KOPT-K1 (cell line): ENCODE measurements at regions not wholly inside any gene's neighbourhood (a gene's known extent, or its start where the extent isn't known, plus 50 kb on each side); places are given as distances from the start of the nearest gene placed in this dataset.

ENCODE experiments used
- H3K27ac ChIP-seq: fragments of 200-600 bp; sonication (generic); 2 replicates; pipeline ENCODE4 v1.5.1; 2016; ENCODE audit warnings: antibody characterized with exemption, mild to moderate bottlenecking, low read depth, low read length; ENCODE audit not compliant: poor library complexity, severe bottlenecking
- H3K36me3 ChIP-seq: fragments of 200-600 bp; sonication (generic); 2 replicates; pipeline ENCODE4 v1.5.1; 2017; ENCODE audit warnings: antibody characterized with exemption, mild to moderate bottlenecking, low read length, moderate library complexity; ENCODE audit not compliant: insufficient read depth
- H3K9me3 ChIP-seq: fragments of 200-600 bp; sonication (generic); 2 replicates; pipeline ENCODE4 v1.5.1; 2017; ENCODE audit warnings: antibody characterized with exemption, low read length, mild to moderate bottlenecking; ENCODE audit not compliant: insufficient read depth, poor library complexity, severe bottlenecking

DNA sequence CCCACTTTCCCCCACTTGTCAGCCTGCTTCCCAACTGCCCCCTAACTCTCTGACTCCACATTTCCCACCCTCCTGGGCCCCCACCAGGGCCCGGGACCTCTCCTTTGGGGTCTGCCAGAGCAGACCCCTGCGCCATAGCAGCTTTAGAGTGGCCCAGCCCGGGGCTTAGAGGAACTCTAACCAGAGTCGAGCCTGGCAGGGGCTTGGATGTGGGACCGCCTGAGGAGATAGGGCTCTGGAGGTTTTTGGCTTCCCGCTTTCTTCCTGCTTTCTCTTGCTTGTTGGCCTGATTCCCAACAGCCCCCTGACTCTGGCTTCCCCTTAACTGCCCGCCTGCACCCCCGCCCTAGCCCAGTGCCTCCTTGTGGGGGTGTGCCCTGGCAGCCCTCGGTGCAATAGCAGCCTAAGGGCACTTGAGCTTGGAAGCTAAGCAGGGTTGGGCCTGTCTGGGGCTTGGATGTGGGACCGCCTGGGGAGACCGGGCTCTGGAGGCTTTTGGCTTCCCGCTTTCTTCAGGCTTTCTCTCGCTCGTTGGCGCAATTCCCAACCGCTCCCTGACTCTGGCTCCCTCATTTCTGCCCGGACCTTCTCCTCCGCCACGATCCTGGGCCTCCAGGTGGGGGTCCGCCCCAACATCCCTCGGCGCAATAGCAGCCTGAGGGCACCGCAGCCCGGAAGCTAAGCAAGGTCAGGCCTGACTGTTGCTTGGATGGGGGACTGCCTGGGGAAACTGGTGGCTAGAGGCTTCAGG lies 2292.0 kb downstream of the TP53TG3F start:
- H3K9me3 ChIP-seq, result peaks cover 96% of the 10 kb centered on the region
- no peak overlapping the region for H3K27ac ChIP-seq
- H3K36me3 ChIP-seq, result no peaks in the 10 kb centered on the region

DNA sequence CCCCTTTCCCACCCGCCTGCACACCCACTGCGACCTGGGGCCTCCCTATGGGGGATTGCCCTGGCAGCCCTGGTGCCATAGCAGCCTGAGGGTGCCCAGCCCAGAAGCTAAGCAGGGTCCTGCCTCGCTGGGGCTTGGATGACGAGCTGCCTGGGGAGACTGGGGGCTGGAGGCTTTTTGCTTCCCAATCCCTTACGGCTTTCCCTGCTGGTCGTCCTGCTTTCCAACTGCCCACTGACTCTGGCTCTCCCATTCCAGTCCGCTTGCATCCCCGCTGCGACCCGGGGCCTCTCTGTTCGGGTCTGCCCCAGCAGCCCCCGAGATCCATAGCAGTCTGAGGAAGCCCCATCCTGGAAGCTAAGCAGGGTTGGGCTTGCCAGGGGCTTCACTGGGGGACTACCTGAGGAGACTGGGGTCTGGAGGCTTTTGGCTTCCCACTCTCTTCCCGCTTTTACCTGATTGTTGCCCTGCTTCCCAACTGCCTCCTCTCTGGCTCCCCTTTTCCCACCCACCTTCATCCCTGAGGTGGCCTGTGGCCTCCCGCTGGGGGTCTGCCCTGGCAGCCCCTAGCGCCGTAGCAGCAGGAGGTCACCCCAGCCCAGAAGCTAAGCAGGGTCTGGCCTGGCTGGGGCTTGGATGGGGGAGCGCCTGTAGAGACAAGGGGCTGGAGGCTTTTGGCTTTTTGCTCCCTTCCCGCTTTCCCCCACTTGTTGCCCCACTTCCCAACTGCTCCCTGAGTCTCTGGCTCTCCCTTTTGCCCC lies 2292.8 kb downstream of the TP53TG3F start:
- H3K27ac ChIP-seq, result no peak overlapping the region
- peaks cover 98% of the 10 kb centered on the region for H3K9me3 ChIP-seq
- no peaks in the 10 kb centered on the region for H3K36me3 ChIP-seq

- H3K9me3 ChIP-seq, result peaks cover 98% of the 10 kb centered on the region
- H3K27ac ChIP-seq, result no peak overlapping the region
- H3K36me3 ChIP-seq, result no peaks in the 10 kb centered on the region
Measured at GRCh38 chr16:35752773-35753558, 2293.6 kb downstream of the TP53TG3F start.

GRCh38 chr16:35753559-35754390 lies 2294.4 kb downstream of the TP53TG3F start:
- H3K36me3 ChIP-seq, result no peaks in the 10 kb centered on the region
- H3K27ac ChIP-seq, result no peak overlapping the region
- peaks cover 97% of the 10 kb centered on the region for H3K9me3 ChIP-seq

- no peaks in the 10 kb centered on the region for H3K36me3 ChIP-seq
- no peak overlapping the region for H3K27ac ChIP-seq
- H3K9me3 ChIP-seq, result peaks cover 97% of the 10 kb centered on the region
Measured at GRCh38 chr16:35754391-35755369, 2295.3 kb downstream of the TP53TG3F start.

GRCh38 chr16:35788381-35788780 lies 2329.0 kb downstream of the TP53TG3F start:
- no peak overlapping the region for H3K27ac ChIP-seq
- H3K36me3 ChIP-seq, result no peaks in the 10 kb centered on the region
- H3K9me3 ChIP-seq, result peaks cover 68% of the 10 kb centered on the region

- peaks cover 63% of the 10 kb centered on the region for H3K9me3 ChIP-seq
- H3K36me3 ChIP-seq, result no peaks in the 10 kb centered on the region
- H3K27ac ChIP-seq, result no peak overlapping the region
Measured at GRCh38 chr16:35792516-35793285, 2333.3 kb downstream of the TP53TG3F start.

DNA sequence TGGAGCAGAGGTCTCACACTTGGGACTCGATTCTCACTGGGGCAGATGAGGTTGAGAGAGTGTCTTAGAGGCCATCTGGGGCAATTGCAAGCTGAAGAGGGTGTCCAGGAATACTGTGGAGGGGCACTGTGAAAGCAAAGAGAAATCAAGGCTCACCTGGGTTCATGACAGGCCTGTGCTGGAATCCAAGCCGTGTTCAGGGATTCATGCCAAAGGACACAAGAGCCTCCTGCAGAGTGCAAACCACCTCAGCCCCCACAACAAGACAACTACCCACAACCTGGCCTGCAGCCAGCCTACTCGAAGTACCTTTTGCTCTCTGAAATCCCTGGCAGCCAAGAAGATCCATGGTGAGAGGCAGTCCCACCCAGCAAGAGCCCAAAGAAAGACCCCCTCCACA lies 2334.2 kb downstream of the TP53TG3F start:
- H3K36me3 ChIP-seq, result no peaks in the 10 kb centered on the region
- H3K27ac ChIP-seq, result no peak overlapping the region
- peaks cover 55% of the 10 kb centered on the region for H3K9me3 ChIP-seq

DNA sequence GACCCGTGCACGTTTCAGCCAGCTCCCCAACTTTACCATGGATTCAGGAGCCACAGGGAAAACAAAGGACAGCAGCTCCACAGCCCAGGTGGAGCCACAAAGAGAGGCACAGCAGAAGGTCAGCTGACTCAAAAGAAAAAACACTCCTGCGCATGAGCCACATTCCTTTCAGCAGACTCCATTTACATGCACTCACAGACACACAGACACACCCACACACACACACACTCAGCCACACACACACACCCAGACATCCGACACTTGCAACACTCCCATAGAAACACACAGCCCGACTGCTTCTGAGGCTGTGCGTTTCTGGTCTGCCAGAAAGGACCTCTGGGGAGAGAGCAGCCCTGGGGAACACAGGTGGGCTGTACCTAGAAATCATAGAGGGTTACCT lies 2335.5 kb downstream of the TP53TG3F start:
- no peaks in the 10 kb centered on the region for H3K36me3 ChIP-seq
- peaks cover 50% of the 10 kb centered on the region for H3K9me3 ChIP-seq
- H3K27ac ChIP-seq, result no peak overlapping the region

DNA sequence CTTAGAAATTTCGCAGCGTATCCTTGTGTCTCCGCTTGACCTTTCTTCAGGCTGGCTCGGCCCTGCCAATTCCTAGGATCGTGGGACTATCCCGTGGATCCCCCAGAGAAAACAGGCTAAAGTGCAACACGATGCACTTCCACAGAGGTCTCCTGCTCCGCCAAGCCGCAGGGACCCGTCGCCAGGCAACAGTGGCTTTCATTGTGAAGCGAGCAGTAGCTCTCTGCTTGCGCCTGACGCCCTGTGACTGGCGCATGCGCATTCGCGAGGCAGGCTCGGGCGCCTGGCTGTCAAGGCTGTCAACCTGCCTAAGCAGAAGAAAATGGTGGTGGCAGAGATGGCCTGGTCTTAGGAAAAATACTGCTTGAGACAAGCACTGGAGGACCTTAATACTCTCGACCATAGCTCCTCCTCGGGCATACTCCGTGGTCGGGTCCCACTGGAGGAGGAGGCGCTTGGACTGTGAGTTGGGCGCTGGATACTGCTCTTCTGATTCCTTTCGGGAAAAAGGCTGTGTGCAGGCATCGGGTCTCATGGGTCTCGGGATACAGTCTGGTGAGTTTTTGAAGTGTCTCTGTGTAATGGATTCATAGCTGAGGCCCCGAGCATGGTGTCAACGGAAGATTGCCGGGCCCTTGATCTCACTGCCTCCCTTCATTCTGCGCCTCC lies 2336.1 kb downstream of the TP53TG3F start:
- Histone ChIP-seq H3K36me3 (no peaks in the 10 kb centered on the region), H3K9me3 (peaks cover 44% of the 10 kb centered on the region)

DNA sequence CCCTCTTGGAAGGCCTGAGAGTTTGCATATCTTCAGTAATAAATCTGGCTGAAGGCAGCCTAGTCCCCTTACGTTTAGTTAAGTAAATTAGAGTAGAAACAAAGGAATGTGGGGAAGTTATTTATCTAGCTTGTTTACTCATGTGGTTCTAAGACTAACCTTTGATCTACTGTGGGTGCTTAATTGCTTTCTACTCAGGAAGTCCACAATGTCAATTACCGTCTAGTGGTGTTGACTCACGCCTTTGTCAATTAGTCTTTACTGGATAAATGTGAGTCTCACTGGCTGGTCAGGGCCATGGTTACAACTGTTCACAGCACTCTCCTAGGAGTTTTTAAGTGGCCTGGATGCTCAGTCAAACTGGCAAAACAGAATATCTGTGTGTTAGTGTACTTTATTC lies 2338.4 kb downstream of the TP53TG3F start:
- Histone ChIP-seq H3K9me3 (peaks cover 30% of the 10 kb centered on the region), H3K27ac (no peak overlapping the region), H3K36me3 (no peaks in the 10 kb centered on the region)

More for the DNA sequence above, 2336.1 kb downstream of the TP53TG3F start:
- no peak overlapping the region for H3K27ac ChIP-seq

DNA sequence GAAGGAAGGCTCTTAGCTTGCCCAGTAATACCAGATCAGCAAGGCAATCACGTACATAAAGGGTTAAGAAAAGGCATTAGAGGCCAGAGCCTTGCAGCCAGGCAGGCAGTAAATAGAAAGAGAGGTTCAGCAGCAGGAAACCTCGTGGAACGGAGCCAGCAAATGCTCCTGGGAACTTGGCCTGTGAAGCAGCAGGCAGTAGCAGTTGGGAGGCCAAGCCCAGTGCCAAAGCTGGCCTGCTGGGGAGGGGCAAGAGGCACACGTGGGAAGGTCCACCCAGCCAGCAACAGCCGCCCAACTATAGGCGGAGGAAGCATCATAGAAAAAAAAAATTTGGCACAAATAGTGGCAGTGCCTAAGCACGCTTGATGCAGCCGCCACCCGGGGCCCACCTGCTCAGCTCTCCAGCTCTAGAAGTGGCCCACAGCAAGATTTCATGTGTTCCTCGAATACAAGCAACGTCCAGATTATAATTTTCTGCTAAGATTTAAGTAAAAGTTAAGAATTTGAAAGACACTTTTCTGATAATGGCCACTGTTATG lies 2339.5 kb downstream of the TP53TG3F start:
- Histone ChIP-seq H3K27ac (no peak overlapping the region), H3K36me3 (no peaks in the 10 kb centered on the region), H3K9me3 (peaks cover 18% of the 10 kb centered on the region)
